Sigmoid colon (tissue), 6 donors: ENCODE measurements at regions not wholly inside any gene's neighbourhood (a gene's known extent, or its start where the extent isn't known, plus 50 kb on each side); places are given as distances from the start of the nearest gene placed in this dataset.

Experiments
- DNase-seq: peaks from one replicate; pipeline ENCODE4 v3.0.0-alpha.2; 2019
- H3K27ac ChIP-seq, 4 donors: fragments of 200-600 bp; sonication (generic); one replicate each; pipeline ENCODE4 v1.5.1; 2016 to 2019; ENCODE audit warnings: mild to moderate bottlenecking in 1 of 4
- H3K27me3 ChIP-seq, 3 donors: fragments of 200-600 bp; sonication (generic); one replicate each; pipeline ENCODE4 v1.5.1; 2019; ENCODE audit warnings: mild to moderate bottlenecking in 1 of 3
- H3K36me3 ChIP-seq, 4 donors: fragments of 200-600 bp; sonication (generic); one replicate each; pipeline ENCODE4 v1.5.1; 2016 to 2019
- H3K4me1 ChIP-seq, 4 donors: fragments of 200-600 bp; sonication (generic); one replicate each; pipeline ENCODE4 v1.5.1; 2017 to 2019
- H3K4me3 ChIP-seq, 4 donors: fragments of 200-600 bp; sonication (generic); one replicate each; pipeline ENCODE4 v1.5.1; 2017 to 2019; ENCODE audit warnings: mild to moderate bottlenecking in 2 of 4, moderate library complexity in 1 of 4
- H3K9me3 ChIP-seq, 4 donors: fragments of 200-600 bp in 3 of 4; sonication (generic) in 3 of 4; one replicate each; pipeline versions ENCODE4 v1.5.1 to v1.6.1; 2013 to 2019
- CTCF ChIP-seq, 4 experiments: fragments of 450-650 bp in 3 of 4; fragments of 200-600 bp in 1 of 4; IDR thresholded peaks; one replicate each; pipeline ENCODE4 v1.5.1; 2016 to 2019; ENCODE audit warnings: antibody characterized with exemption in 4 of 4, mild to moderate bottlenecking in 3 of 4, moderate library complexity in 2 of 4
- EP300 ChIP-seq, 4 donors: sonication (generic); formaldehyde crosslinking; IDR thresholded peaks; one replicate each; pipeline ENCODE4 v1.6.1; 2017; ENCODE audit warnings: antibody characterized with exemption in 4 of 4
- POLR2A ChIP-seq, 2 donors: fragments of 450-650 bp; IDR thresholded peaks; one replicate each; pipeline ENCODE4 v1.6.1; 2016; ENCODE audit warnings: antibody characterized with exemption in 2 of 2, mild to moderate bottlenecking in 2 of 2, moderate library complexity in 2 of 2
- POLR2AphosphoS5 ChIP-seq, 4 donors: sonication (generic); formaldehyde crosslinking; IDR thresholded peaks; one replicate each; pipeline ENCODE4 v1.6.1; 2017; ENCODE audit warnings: antibody characterized with exemption in 4 of 4
- WGBS, 2 donors: extraction: QIAGEN DNeasy Blood & Tissue Kit; methylation state at CpG; one replicate each; pipeline ENCODE4 v1.1.7; 2013; 5-methylcytosine and 5-hydroxymethylcytosine counted together
- intact Hi-C: fragments of 100-400 bp; cut with DNase I; formaldehyde crosslinking; loops from one replicate; pipeline ENCODE4 v1.15.1; 2023
- donor health status: healthy with polysubstance abuse.
- donor health status: healthy.

- H3K9me3 ChIP-seq, result peaks cover 0 to 5% (median 5%) of the 10 kb centered on the region in 4 donors
- DNase-seq, result no peak
- H3K27ac ChIP-seq, result no peak overlapping the region
- TF ChIP-seq POLR2AphosphoS5 (IDR thresholded peaks at IDR 0.05) (no peak), POLR2A (IDR thresholded peaks at IDR 0.05) (no peak), CTCF (IDR thresholded peaks at IDR 0.05) (no peak), EP300 (IDR thresholded peaks at IDR 0.05) (no peak)
- 84 to 89% methylated on average over 1 of the region's 1 CpG for WGBS, 2 donors
- no peak overlapping the region for H3K4me3 ChIP-seq
- no peaks in the 10 kb centered on the region for H3K4me1 ChIP-seq
- no peaks in the 10 kb centered on the region for H3K36me3 ChIP-seq
- intact Hi-C loops, result no loop called here
- H3K27me3 ChIP-seq, result no peaks in the 10 kb centered on the region
Measured at GRCh38 chr2:172198908-172199307, 96.2 kb upstream of the DLX2 start.

GRCh38 chr2:172200495-172201085 is 97.9 kb upstream of the DLX2 start:
- DNase-seq, result no peak
- no peak overlapping the region for H3K27ac ChIP-seq
- TF ChIP-seq CTCF (IDR thresholded peaks at IDR 0.05) (peak in 1 of 4 experiments; percentile 11), POLR2A (IDR thresholded peaks at IDR 0.05) (no peak), POLR2AphosphoS5 (IDR thresholded peaks at IDR 0.05) (no peak), EP300 (IDR thresholded peaks at IDR 0.05) (no peak)
- H3K4me1 ChIP-seq, result no peaks in the 10 kb centered on the region
- H3K27me3 ChIP-seq, result no peaks in the 10 kb centered on the region
- 83 to 89% methylated on average over 2 of the region's 2 CpGs for WGBS, 2 donors
- peaks cover 0 to 5% (median under 1%) of the 10 kb centered on the region in 4 donors for H3K9me3 ChIP-seq
- no peak overlapping the region for H3K4me3 ChIP-seq
- intact Hi-C loops, result no loop called here
- no peaks in the 10 kb centered on the region for H3K36me3 ChIP-seq

- Histone ChIP-seq H3K9me3 (peaks cover 0 to 5% (median under 1%) of the 10 kb centered on the region in 4 donors), H3K27ac (no peak overlapping the region), H3K36me3 (no peaks in the 10 kb centered on the region), H3K27me3 (no peaks in the 10 kb centered on the region), H3K4me1 (no peaks in the 10 kb centered on the region), H3K4me3 (no peak overlapping the region)
- WGBS, 2 donors, result 94 to 96% methylated on average over 7 of the region's 7 CpGs
- TF ChIP-seq EP300 (IDR thresholded peaks at IDR 0.05) (no peak), POLR2A (IDR thresholded peaks at IDR 0.05) (no peak), POLR2AphosphoS5 (IDR thresholded peaks at IDR 0.05) (no peak), CTCF (IDR thresholded peaks at IDR 0.05) (no peak)
- intact Hi-C loops, result no loop called here
- no peak for DNase-seq
Measured at GRCh38 chr2:172204309-172204708, 101.6 kb upstream of the DLX2 start.

GRCh38 chr2:172204762-172205161 is 102.1 kb upstream of the DLX2 start:
- intact Hi-C loops, result no loop called here
- H3K4me3 ChIP-seq, result no peak overlapping the region
- H3K9me3 ChIP-seq, result peaks cover 0 to 5% (median under 1%) of the 10 kb centered on the region in 4 donors
- no peaks in the 10 kb centered on the region for H3K36me3 ChIP-seq
- WGBS, 2 donors, result 93 to 96% methylated on average over 2 of the region's 2 CpGs
- H3K27me3 ChIP-seq, result no peaks in the 10 kb centered on the region
- TF ChIP-seq POLR2A (IDR thresholded peaks at IDR 0.05), result no peak
- no peak for TF ChIP-seq CTCF (IDR thresholded peaks at IDR 0.05)
- no peak for TF ChIP-seq POLR2AphosphoS5 (IDR thresholded peaks at IDR 0.05)
- no peak for TF ChIP-seq EP300 (IDR thresholded peaks at IDR 0.05)
- DNase-seq, result no peak
- H3K4me1 ChIP-seq, result no peaks in the 10 kb centered on the region
- H3K27ac ChIP-seq, result no peak overlapping the region

- intact Hi-C loops, result no loop called here
- no peak overlapping the region for H3K27ac ChIP-seq
- no peaks in the 10 kb centered on the region for H3K4me1 ChIP-seq
- no peaks in the 10 kb centered on the region for H3K27me3 ChIP-seq
- TF ChIP-seq EP300 (IDR thresholded peaks at IDR 0.05) (no peak), POLR2AphosphoS5 (IDR thresholded peaks at IDR 0.05) (no peak), POLR2A (IDR thresholded peaks at IDR 0.05) (no peak), CTCF (IDR thresholded peaks at IDR 0.05) (no peak)
- H3K4me3 ChIP-seq, result no peak overlapping the region
- 69 to 71% methylated on average over 4 of the region's 4 CpGs for WGBS, 2 donors
- no peak for DNase-seq
- H3K9me3 ChIP-seq, result peaks cover 0 to 3% (median 0%) of the 10 kb centered on the region in 4 donors
- no peaks in the 10 kb centered on the region for H3K36me3 ChIP-seq
Measured at GRCh38 chr2:172205292-172205691, 102.6 kb upstream of the DLX2 start.
